ENCODE measurements at regions not wholly inside any gene's neighbourhood (a gene's known extent, or its start where the extent isn't known, plus 50 kb on each side); places are given as distances from the start of the nearest gene placed in this dataset.

DNA sequence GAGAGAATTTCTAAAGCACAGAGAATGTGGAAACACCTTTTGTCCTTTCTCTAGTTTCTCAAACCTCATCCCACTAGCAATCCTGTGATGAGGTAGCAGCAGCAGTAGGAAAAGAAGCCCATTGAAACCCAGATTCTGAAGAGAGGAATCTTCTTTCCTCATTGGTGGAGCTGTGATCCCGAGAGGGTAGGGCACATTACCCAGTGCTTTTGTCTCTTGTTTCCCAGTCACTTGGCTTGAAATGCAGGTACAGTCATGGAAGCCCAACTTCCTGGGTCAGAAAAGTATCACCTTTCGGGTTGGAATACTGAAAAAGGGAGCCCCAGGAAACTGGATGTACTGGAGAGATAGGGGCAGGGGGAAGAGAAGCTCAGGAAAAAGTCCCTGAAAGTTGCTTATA, 417.4 kb downstream of the TBC1D32 start:
- H3K4me3 ChIP-seq (ENCODE audit: low read depth, low read length) = no peak overlapping the region
- TF ChIP-seq CTCF (IDR thresholded peaks at IDR 0.05; ENCODE audit: insufficient read depth, low read length, missing control alignments) = no peak
- POLR2A ChIA-PET = no interaction called here
- DNase-seq (ENCODE audit: low read depth, low spot score) = no peak
- CTCF ChIA-PET = no interaction called here

DNA sequence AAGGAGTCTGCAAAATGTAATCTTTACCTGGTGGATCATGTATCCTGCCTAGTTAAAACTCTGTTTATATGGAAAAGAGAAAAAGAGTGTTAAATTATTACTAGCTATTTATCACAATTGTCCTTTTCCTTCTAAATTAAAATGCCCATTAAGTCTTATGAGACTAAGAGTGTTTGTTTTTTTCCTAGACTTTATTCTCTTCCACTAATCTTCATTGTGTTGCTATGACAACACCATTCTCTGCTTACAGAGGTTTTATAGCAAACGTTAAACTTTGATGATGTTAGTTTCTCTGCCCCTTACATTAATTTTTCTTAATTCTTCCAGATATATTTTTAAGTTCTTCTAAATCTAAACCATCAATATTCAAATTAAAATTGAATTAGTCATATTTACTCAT, 420.8 kb downstream of the TBC1D32 start:
- ChIA-PET CTCF (no interaction called here), POLR2A (no interaction called here)

GRCh38 chr6:120908767-120909166, 425.5 kb downstream of the TBC1D32 start:
- TF ChIP-seq CTCF (IDR thresholded peaks at IDR 0.05; ENCODE audit: insufficient read depth, low read length, missing control alignments) = no peak
- CTCF ChIA-PET = no interaction called here
- no peak overlapping the region for H3K4me3 ChIP-seq (ENCODE audit: low read depth, low read length)
- no peak for DNase-seq (ENCODE audit: low read depth, low spot score)
- POLR2A ChIA-PET = no interaction called here

More for the DNA sequence above, 420.8 kb downstream of the TBC1D32 start:
- DNase-seq (ENCODE audit: low read depth, low spot score) = no peak
- TF ChIP-seq CTCF (IDR thresholded peaks at IDR 0.05; ENCODE audit: insufficient read depth, low read length, missing control alignments) = no peak
- no peak overlapping the region for H3K4me3 ChIP-seq (ENCODE audit: low read depth, low read length)

DNA sequence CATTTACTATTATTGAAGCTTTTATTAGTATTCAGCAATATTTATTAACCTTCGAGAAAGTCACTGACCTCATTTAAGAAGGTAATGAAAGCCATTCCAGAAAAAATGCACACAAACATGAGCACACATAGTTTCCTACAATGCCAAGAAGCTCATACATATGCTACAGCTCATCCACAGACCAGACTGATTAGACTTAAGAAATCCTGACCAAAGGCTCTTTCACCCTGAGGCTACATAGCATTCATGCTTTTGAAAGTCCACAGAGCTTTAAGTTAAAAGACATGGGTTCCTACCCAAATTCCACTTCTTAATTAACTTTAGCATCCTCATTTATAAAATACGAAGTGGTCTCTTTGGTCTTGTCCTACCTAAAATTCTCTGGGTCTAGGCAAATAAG, 430.4 kb downstream of the TBC1D32 start:
- H3K4me3 ChIP-seq (ENCODE audit: low read depth, low read length) = no peak overlapping the region
- no peak for TF ChIP-seq CTCF (IDR thresholded peaks at IDR 0.05; ENCODE audit: insufficient read depth, low read length, missing control alignments)
- ChIA-PET POLR2A (no interaction called here), CTCF (no interaction called here)
- DNase-seq (ENCODE audit: low read depth, low spot score) = no peak

- ChIA-PET POLR2A (no interaction called here), CTCF (no interaction called here)
- H3K4me3 ChIP-seq (ENCODE audit: low read depth, low read length) = no peak overlapping the region
- DNase-seq (ENCODE audit: low read depth, low spot score) = no peak
- TF ChIP-seq CTCF (IDR thresholded peaks at IDR 0.05; ENCODE audit: insufficient read depth, low read length, missing control alignments) = no peak
Observed at GRCh38 chr6:120899932-120900331, 434.3 kb downstream of the TBC1D32 start.

- ChIA-PET CTCF (no interaction called here), POLR2A (no interaction called here)
- DNase-seq (ENCODE audit: low read depth, low spot score) = no peak
- no peak overlapping the region for H3K4me3 ChIP-seq (ENCODE audit: low read depth, low read length)
- no peak for TF ChIP-seq CTCF (IDR thresholded peaks at IDR 0.05; ENCODE audit: insufficient read depth, low read length, missing control alignments)
Observed at GRCh38 chr6:120894077-120894476, 440.2 kb downstream of the TBC1D32 start.

All from AG04449 (cell line).